ENCODE measurements at regions not wholly inside any gene's neighbourhood (a gene's known extent, or its start where the extent isn't known, plus 50 kb on each side); places are given as distances from the start of the nearest gene placed in this dataset.

DNA sequence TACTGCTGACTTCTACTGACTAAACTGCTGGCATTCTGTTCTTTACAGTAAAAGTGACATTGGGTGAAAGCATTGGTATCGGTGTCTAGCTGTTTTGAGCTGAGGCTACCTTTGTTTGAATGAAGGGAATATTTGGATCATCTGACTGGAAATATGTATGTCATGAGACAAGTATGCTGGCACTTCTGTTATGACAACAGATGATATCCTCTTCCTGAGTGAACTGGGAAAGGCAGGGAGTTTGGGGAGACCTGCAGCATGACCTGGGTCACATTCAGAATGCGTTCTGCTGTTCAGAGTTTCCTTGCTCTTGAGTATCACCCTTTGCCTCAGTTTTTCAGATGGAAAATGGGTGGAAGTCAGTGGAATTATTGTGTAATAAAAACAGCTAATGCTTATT, 81.8 kb downstream of the PLCE1 start:
- no peak for TF ChIP-seq ZNF263 (CRISPR knock-in tag; IDR thresholded peaks at IDR 0.05; ENCODE audit: low read depth)
- TF ChIP-seq, protein P1, sequence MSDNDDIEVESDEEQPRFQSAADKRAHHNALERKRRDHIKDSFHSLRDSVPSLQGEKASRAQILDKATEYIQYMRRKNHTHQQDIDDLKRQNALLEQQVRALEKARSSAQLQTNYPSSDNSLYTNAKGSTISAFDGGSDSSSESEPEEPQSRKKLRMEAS (CRISPR knock-in tag; IDR thresholded peaks at IDR 0.05), result no peak
- no peak for TF ChIP-seq NR2C2 (CRISPR knock-in tag; IDR thresholded peaks at IDR 0.05)
- no peak for TF ChIP-seq MXD4 (CRISPR knock-in tag; IDR thresholded peaks at IDR 0.05; ENCODE audit: borderline replicate concordance)
- no peak for TF ChIP-seq USF2 (CRISPR knock-in tag; IDR thresholded peaks at IDR 0.05)
- TF ChIP-seq, protein P2, sequence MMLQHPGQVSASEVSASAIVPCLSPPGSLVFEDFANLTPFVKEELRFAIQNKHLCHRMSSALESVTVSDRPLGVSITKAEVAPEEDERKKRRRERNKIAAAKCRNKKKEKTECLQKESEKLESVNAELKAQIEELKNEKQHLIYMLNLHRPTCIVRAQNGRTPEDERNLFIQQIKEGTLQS (CRISPR knock-in tag; conservative IDR thresholded peaks at IDR 0.05), result no peak
- TF ChIP-seq, protein P3, sequence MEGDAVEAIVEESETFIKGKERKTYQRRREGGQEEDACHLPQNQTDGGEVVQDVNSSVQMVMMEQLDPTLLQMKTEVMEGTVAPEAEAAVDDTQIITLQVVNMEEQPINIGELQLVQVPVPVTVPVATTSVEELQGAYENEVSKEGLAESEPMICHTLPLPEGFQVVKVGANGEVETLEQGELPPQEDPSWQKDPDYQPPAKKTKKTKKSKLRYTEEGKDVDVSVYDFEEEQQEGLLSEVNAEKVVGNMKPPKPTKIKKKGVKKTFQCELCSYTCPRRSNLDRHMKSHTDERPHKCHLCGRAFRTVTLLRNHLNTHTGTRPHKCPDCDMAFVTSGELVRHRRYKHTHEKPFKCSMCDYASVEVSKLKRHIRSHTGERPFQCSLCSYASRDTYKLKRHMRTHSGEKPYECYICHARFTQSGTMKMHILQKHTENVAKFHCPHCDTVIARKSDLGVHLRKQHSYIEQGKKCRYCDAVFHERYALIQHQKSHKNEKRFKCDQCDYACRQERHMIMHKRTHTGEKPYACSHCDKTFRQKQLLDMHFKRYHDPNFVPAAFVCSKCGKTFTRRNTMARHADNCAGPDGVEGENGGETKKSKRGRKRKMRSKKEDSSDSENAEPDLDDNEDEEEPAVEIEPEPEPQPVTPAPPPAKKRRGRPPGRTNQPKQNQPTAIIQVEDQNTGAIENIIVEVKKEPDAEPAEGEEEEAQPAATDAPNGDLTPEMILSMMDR (IDR thresholded peaks at IDR 0.05), result no peak
- TF ChIP-seq ZNF281 (CRISPR knock-in tag; IDR thresholded peaks at IDR 0.05), result no peak
- TF ChIP-seq ZNF317 (CRISPR knock-in tag; IDR thresholded peaks at IDR 0.05; ENCODE audit: borderline replicate concordance, low read depth), result no peak
- no peak for TF ChIP-seq ATF2 (CRISPR knock-in tag; IDR thresholded peaks at IDR 0.05; ENCODE audit: borderline replicate concordance, low read depth)

Data from WTC11 (cell line).